COR-L47 (cell line): ENCODE measurements at regions not wholly inside any gene's neighbourhood (a gene's known extent, or its start where the extent isn't known, plus 50 kb on each side); places are given as distances from the start of the nearest gene placed in this dataset.

ENCODE experiments used
- DNase-seq: peaks from one replicate; lab custom pipeline; 2025; lab: John Stamatoyannopoulos, UW

DNA sequence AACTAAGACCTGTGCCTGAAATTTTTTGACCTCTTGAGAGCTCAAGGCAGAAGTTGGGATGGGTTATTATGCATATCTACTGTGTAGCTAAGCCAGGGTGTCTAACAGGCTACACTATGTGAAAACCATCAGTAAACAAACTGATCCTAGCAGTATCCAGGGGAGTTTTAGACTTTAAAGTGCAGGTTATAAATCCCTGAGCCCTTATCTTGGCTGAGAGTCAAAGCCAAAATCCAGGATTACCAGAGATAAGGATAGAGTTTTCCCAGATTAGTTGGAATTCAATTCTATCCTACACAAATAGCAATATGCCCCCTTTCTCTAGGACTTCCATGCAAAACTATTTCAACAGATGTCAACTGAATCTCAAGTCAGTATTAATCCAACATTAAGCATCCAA is 1229.7 kb downstream of the GRIK2 start:
- no peak for DNase-seq

DNA sequence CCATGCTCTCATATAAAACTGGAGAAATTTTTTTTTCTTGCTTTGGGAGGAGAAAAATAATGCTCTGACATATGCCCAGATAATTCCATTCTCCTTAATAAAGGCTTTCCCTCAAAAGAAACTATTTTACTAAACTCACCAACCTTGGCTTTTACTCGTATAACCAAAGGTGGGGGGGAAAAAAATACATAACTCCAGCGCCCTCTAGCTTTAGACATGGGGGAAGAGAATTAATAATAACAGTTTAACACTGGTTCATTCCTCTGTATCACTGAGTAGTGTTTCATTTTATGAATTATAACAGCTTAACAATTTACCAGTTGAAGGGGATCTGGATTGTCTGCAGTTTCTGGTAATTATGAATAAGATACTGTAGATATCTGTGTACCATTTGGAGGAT is 1226.1 kb downstream of the GRIK2 start:
- DNase-seq, result peak; percentile 16

- DNase-seq, result no peak
These were observed 1189.1 kb downstream of the GRIK2 start for GRCh38 chr6:102582569-102582968.

DNA sequence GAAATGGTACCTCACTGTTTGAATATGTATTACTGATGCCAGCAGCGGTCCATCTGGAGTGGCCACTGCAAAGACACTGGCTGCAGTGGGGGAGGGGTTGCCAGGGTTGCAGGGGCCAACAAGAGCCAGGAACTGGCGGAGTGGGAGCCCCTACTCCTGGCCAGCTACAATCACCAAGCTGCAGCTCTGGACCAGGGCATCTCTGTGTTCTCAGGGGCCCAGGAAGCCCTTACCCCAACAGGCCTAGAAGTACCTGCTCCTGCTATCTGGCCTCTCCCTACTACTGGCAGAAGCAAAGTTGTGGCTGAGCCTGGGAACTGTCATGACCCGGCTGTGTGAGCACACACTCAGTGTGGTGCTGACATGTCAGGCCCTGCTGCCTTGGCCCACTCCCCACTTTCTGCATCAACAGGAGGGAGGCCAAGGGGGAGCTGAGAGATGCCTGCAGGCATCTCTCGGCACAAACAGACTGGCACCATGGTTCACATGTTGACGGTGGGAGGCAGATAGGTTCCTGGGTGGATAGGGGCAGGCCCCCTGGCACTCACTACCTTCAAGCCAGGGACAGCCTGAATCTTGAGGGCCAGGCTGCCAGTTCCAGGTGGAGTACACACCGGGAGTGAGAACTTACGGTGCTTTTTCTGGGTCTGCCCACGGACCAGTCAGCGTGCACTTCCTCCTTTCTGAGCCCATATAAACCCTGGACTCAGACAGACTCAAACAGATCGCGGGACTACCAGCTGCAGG is 1188.0 kb downstream of the GRIK2 start:
- no peak for DNase-seq

- DNase-seq, result peak; percentile 4
These were observed 1177.9 kb downstream of the GRIK2 start for GRCh38 chr6:102571236-102571908.

DNA sequence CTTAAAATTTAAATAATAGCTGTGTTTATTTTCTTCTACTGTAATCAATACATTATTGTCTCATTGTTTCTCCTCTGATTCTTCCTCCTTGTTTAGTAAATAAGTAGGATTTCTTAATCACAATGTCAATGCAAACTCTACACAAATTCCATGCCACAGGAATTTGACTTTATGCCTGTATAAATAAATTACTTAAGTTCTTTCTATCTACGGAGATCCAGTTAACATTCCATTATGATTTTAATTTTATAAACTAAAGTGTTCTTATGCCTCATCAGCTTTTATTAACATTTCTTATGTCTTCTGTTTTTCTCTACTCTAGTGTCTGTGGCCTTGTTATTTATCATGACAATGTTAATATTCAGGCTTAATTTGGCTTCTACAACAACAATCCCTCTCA is 1169.2 kb downstream of the GRIK2 start:
- no peak for DNase-seq

DNA sequence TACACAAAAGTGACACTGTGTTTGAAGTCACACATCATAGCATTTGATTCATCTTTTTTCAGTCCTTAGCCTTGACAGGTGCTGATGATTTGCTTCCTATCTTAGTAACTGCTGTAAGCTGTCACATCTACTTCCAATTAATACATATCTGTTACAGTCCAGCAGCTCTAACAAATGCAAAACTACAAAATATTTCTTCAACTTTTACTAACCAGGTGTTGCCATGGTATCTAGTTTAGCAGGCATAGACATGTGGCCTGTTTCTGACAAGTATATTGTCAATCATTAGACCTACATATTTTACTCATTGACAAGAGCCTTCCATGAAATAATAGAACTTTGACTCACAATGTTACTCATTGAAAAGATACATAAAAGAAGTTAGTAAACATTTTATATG is 1159.7 kb downstream of the GRIK2 start:
- DNase-seq, result no peak

- no peak for DNase-seq
These were observed 1155.8 kb downstream of the GRIK2 start for GRCh38 chr6:102549221-102549874.

- no peak for DNase-seq
These were observed 1131.8 kb downstream of the GRIK2 start for GRCh38 chr6:102525336-102525735.

GRCh38 chr6:102520966-102521365 is 1127.5 kb downstream of the GRIK2 start:
- no peak for DNase-seq

DNA sequence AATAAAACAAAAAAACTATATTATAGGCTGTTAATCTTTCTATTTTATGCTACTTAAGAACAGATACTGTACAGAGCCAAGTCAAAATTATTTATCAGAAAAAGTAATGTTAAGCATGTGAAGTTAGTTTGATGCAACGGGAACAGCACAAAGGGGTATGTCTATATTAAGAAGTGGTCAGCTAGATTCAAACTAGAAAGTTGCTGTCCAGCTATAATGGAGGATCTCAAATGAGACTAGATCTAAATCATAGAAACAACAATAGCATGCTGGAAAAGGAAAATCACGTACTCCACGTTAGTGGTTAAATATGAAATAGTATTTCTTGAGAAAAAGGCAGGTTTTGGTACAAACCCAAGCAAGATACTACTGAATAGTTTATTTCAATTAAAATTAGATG is 1124.0 kb downstream of the GRIK2 start:
- DNase-seq, result no peak

DNA sequence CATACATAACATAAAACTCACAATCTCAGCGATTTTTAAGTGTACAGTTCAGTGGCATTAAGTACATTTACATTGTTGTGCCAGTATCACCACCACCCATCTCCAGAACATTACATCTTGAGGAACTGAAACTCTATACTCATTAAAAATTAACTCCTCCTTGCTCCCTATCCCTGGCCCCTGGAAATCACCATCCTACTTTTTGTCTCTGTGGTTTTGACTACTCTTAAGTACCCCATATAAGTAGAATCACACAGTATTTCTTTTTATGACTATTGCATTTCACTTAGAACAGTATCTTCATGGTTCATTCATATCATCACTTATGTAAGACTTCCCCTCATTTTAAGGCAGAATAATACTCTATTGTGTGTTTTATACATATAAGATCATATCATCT is 1108.1 kb downstream of the GRIK2 start:
- no peak for DNase-seq

GRCh38 chr6:102494808-102495207 is 1101.3 kb downstream of the GRIK2 start:
- no peak for DNase-seq

DNA sequence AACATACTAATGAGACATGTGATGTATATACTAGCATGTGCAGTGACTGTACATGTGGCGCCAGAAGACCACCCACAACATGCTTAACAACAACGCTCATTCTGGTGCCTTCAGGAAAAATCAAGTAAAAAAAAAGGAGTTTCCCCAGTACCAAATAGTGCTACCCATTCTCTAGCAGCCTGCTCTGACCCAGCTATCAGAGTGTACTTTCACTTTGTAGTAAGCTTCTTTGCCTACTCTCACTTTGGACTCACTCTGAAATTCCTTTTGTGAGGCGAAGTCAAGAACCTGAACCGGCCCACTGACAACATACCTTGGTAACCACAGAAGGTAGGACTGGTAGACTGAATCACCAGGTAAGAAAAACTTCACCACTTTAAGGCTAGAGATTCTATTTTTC is 1100.0 kb downstream of the GRIK2 start:
- DNase-seq, result no peak

DNA sequence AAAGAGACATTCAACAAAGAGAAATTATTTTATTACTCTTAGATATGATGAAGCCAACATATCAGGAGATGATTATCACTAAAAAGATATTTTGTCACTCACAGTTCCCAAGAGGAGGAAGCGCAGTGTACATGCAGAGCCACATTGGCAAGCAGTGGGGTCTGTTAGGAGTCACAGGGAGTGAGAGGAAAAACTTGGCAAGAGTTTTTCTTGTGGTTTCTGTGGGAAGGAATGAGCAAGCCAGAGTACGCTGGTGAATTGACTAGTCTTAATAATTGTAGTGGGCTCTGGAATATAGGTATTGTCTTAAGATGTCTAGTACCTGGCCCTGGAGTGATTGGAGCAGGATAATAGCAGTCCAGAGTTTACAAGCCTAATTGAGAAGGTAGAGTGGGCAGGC is 1095.2 kb downstream of the GRIK2 start:
- DNase-seq, result no peak

- DNase-seq, result no peak
These were observed 1092.0 kb downstream of the GRIK2 start for GRCh38 chr6:102485480-102485879.

GRCh38 chr6:102474041-102474807 is 1080.7 kb downstream of the GRIK2 start:
- DNase-seq, result no peak

DNA sequence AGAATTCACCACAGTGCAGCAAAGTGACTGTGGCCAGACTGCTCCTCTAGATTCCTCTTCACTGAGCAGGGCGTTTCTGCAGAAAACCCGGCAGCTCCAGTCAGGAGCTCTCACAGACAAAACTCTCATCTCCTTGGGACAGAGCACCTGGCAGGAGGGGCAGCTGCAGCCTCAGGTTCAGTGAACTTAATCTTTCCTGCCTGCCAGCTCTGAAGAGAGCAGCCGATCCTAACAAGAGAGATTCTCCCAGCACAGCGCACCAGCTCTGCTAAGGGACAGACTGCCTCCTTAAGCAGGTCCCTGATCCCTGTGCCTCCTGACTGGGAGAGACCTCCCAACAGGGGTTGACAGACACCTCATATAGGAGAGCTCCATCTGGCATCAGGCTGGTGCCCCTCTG is 1065.5 kb downstream of the GRIK2 start:
- no peak for DNase-seq

DNA sequence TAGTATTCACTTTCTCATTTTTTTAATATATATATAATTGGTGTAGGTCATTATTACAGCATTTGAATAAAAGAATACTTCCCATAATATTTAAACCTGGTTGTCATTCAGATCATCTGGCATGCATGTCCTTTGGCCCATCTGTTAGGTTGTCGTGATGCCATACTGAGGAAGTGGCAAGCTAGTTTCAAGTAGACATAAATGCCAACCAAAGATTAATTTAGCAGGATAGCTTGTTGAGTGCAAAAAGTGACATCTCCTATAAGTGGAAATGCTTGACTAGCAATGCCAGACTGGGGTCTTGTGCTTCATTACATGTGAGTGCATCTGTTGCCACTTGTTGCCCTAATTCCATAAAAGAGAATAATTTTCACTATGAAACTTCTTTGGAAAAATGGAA is 1044.7 kb downstream of the GRIK2 start:
- no peak for DNase-seq

DNA sequence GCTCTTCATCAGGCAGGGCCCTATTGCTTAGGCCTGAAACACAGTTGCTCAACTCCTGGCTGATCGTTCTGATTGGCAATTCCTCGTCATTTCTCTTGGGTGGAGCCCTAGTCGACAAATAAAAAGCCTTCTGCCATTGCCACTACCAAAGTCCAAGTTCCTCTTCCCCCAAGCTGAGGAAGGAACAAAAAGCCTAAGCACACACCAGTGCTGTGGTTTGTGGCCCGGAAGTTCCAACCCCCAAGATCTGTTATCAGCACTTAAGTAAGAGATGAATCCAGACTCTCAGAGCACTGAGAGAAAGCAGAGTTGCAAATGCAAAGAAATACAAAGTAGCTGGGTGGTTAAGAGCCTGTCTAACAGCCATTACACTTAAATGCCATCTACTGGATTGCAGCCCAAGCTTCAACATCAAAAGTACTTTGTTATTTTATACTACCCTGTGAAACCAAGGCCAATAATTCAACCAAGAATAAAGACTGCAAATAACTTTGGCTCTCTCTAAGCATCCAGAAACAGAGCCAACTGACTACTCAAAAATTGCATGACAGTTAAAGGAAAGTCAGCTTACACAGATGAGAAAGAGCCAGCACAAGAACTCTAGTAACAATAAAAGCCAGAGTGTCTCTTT is 1024.0 kb downstream of the GRIK2 start:
- no peak for DNase-seq

GRCh38 chr6:102415891-102416290 is 1022.4 kb downstream of the GRIK2 start:
- DNase-seq, result no peak

DNA sequence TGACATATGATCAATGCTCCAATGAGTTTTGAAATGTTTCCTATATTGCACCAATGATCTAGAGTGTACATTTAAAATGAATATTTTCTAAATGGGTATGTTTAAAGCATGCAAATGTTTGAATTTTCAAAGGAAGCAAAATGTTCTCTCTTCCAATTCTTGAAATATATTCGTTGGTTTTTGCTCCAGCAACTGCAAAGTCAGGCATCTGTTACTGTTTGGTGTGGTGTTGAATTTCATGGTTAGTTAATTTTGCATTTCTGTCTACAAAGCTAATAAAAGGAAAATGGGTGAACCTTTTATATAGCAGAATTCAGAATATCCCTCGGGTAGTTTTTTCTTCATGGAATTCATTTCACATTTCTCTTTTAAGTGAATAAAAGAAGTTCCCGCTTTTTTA is 1018.3 kb downstream of the GRIK2 start:
- no peak for DNase-seq
